ENCODE measurements at regions not wholly inside any gene's neighbourhood (a gene's known extent, or its start where the extent isn't known, plus 50 kb on each side); places are given as distances from the start of the nearest gene placed in this dataset.

DNA sequence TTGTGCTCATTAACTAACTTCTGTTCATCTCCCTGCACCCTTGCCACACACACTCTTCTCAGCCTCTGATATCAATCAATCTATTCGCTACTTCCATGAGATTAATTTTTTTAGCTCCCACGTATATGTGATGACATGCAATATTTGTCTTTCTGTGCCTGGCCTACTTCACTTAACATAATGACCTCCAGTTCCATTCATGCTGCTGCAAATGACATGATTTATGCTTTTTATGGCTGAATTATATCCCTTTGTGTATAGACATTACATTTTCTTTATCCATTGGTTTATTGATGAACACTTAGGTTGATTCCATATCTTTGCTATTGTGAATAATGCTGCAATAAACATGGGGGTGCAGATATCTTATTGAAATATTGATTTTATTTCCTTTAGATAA is 50.8 kb upstream of the SPTLC3 start:
- TF ChIP-seq CTCF (IDR thresholded peaks at IDR 0.05; ENCODE audit: borderline replicate concordance, insufficient read depth, low read depth, low read length): no peak

More for the DNA sequence above, 50.8 kb upstream of the SPTLC3 start:
- no peak overlapping the region for H3K4me3 ChIP-seq (ENCODE audit: low read depth, low read length)

All from GM12875 (cell line).